ENCODE measurements at regions not wholly inside any gene's neighbourhood (a gene's known extent, or its start where the extent isn't known, plus 50 kb on each side); places are given as distances from the start of the nearest gene placed in this dataset.
A peak's percentile ranks its signal among the peaks of the same experiment; 100 is the strongest.

DNA sequence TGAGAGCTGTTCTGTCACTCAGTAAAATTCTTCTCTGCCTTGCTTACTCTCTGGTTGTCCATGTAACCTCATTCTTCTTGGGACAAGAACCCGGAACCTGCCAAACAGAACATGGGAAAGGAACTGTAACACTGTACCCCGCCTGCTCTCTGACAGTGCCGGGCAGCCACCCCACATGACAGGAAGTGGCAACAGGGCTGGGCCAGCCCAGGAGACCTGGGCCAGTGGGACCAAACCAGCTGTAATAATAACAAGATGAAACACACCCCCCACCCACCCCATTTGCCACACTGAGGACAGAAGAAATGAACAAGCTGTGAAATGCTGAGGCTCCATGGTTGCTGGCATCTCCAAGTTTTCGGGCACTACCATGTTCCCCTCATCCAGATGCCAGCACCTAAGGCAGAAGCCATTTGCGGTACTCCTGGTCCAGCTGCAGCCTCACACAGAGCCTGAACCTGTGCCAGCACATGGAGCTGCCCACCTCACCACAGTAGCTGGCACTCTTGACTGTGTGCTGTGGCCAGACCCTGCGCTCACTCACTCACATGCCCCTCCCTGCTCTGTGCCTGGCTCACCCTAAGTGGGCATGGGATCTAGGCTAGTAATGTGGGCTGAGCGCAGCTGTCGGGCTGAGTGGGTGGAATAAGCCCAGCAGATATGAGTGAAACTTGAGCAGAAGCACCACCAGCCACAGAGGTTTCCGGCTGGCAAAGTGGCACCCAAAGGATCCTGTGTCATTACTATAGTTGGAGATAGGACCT lies 126.2 kb upstream of the UGT8 start:
- DNase-seq (ENCODE audit: low read depth): no peak
- TF ChIP-seq, protein P1, sequence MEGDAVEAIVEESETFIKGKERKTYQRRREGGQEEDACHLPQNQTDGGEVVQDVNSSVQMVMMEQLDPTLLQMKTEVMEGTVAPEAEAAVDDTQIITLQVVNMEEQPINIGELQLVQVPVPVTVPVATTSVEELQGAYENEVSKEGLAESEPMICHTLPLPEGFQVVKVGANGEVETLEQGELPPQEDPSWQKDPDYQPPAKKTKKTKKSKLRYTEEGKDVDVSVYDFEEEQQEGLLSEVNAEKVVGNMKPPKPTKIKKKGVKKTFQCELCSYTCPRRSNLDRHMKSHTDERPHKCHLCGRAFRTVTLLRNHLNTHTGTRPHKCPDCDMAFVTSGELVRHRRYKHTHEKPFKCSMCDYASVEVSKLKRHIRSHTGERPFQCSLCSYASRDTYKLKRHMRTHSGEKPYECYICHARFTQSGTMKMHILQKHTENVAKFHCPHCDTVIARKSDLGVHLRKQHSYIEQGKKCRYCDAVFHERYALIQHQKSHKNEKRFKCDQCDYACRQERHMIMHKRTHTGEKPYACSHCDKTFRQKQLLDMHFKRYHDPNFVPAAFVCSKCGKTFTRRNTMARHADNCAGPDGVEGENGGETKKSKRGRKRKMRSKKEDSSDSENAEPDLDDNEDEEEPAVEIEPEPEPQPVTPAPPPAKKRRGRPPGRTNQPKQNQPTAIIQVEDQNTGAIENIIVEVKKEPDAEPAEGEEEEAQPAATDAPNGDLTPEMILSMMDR (IDR thresholded peaks at IDR 0.05; ENCODE audit: insufficient read depth, low read depth, low read length, missing control alignments): no peak
- no peak overlapping the region for H3K4me3 ChIP-seq (ENCODE audit: low read depth, low read length)

DNA sequence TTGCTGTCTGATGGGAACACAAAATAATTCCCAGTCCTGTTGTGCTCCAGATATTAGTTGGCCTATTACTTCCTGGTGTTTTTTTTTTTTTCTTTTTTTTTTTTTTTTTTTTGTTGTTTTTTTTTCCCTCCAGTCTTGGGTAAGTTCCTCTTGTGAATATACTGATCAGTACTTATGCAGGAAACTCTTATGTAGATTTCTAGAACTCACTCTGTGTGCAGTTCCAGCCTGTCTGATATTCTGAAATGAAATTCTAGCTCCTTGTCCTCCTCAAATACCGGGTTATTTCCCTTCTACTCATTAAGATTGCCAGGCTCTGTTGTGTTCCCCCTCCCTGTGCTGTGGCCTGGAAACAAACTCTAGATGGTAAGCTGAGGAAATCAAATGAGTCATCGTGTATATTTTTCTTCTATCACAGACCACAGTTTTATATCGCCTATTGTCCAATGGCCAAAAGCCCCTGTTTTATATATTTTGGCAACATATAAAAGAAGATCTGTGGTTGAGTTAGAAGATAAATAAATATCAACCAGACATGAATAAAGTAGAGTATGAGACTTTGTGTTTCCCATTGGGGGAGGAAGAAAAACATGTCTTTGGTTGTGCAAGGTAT lies 124.3 kb upstream of the UGT8 start:
- DNase-seq (ENCODE audit: low read depth): no peak
- H3K4me3 ChIP-seq (ENCODE audit: low read depth, low read length): no peak overlapping the region
- TF ChIP-seq, protein P1 (IDR thresholded peaks at IDR 0.05; ENCODE audit: insufficient read depth, low read depth, low read length, missing control alignments): no peak

GRCh38 chr4:114476310-114476709 lies 122.3 kb upstream of the UGT8 start:
- DNase-seq (ENCODE audit: low read depth): no peak
- TF ChIP-seq, protein P1 (IDR thresholded peaks at IDR 0.05; ENCODE audit: insufficient read depth, low read depth, low read length, missing control alignments): no peak

DNA sequence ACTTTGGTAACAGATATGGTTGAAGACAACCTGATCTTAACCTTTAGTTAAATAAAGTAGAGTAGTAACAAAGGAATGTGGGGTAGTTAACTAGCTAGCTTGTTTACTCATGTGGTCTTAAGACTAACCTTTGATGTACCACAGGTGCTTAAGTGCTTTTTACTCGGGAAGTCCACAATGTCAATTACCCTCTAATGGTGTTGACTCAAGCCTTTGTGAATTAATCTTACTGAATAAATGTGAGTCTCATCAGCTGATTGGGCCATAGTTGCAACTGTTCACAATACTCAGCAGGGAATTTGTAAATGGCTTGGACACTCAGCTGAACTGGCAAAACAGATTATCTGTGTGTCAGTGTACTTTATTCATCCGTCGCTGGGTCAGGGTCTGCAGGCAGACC lies 119.0 kb upstream of the UGT8 start:
- TF ChIP-seq, protein P1 (IDR thresholded peaks at IDR 0.05; ENCODE audit: insufficient read depth, low read depth, low read length, missing control alignments): no peak
- no peak overlapping the region for H3K4me3 ChIP-seq (ENCODE audit: low read depth, low read length)
- DNase-seq (ENCODE audit: low read depth): no peak

More at GRCh38 chr4:114476310-114476709, 122.3 kb upstream of the UGT8 start:
- H3K4me3 ChIP-seq (ENCODE audit: low read depth, low read length): no peak overlapping the region

DNA sequence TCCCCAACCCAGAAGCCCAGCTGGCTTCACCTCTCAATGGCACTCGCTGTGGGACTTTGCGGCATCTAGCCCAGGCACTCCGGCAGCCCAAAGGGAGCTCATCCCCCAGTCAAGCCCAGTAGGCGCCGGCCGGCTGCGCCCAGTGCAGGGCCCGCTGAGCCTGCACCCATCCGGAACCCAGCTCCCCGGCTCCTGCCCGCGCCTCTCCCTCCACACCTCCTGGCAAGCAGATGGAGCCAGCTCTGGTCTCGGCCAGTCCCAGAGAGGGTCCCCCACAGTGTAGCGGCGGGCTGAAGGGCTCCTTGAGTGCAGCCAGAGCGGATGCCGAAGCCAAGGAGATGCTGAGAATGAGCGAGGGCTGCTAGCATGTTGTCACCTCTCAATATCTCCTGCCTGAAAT lies 116.8 kb upstream of the UGT8 start:
- H3K4me3 ChIP-seq (ENCODE audit: low read depth, low read length): no peak overlapping the region
- DNase-seq (ENCODE audit: low read depth): no peak
- TF ChIP-seq, protein P1 (IDR thresholded peaks at IDR 0.05; ENCODE audit: insufficient read depth, low read depth, low read length, missing control alignments): no peak

DNA sequence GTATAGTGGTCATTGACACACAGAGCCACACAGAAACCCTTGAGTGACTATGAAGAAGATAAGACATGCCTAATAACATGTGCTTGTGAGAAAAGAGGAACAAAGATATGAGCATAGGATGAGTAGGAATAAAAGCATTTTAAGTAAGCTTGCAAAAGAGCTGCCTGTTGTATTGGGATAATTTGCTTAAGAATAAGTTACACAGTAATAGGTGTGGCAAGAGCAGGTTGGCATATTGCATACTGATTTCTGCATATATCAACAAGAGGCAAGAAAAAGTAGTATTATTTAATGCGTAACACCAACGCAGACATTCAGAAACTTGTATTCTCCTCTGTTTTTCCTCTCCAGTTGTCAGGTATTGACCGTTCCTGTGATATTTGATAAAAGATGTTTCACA lies 111.5 kb upstream of the UGT8 start:
- peak; percentile 6 for DNase-seq (ENCODE audit: low read depth)
- TF ChIP-seq, protein P1 (IDR thresholded peaks at IDR 0.05; ENCODE audit: insufficient read depth, low read depth, low read length, missing control alignments): no peak
- no peak overlapping the region for H3K4me3 ChIP-seq (ENCODE audit: low read depth, low read length)

Data from GM12865 (cell line).